ENCODE measurements at regions not wholly inside any gene's neighbourhood (a gene's known extent, or its start where the extent isn't known, plus 50 kb on each side); places are given as distances from the start of the nearest gene placed in this dataset.
"Not testable (repeated sequence)": the region's sequence is repeated elsewhere in the genome, so short reads cannot be mapped to it uniquely, and the experiment has no call there.

GRCh38 chr16:88263681-88264287 lies 119.0 kb upstream of the ZNF469 start:
- H3K4me2 ChIP-seq (ENCODE audit: insufficient read depth, low read length); intact Hi-C loops (cut with micrococcal nuclease); H3K27ac ChIP-seq (ENCODE audit: extremely low read depth, low read depth, low read length); ATAC-seq; H3K36me3 ChIP-seq (ENCODE audit: control insufficient read depth, insufficient read depth, low read length); H4K20me1 ChIP-seq (replicated peaks; ENCODE audit: control insufficient read depth, insufficient read depth, low read length); H3K4me3 ChIP-seq; CTCF ChIA-PET (ENCODE audit: low intra/inter-chr PET ratio); H2AFZ ChIP-seq (ENCODE audit: low read depth, low read length); H3K9ac ChIP-seq (ENCODE audit: insufficient read depth in 1 of 2, low read depth in 2 of 2, low read length in 2 of 2); H3K27me3 ChIP-seq (ENCODE audit: control insufficient read depth in 2 of 2, insufficient read depth in 2 of 2, low read length in 2 of 2); H3K9me3 ChIP-seq (replicated peaks; ENCODE audit: control insufficient read depth, insufficient read depth, low read depth, low read length); in situ Hi-C loops (cut with MboI); H3K79me2 ChIP-seq (ENCODE audit: control insufficient read depth, insufficient read depth, low read length); H3K9me1 ChIP-seq (ENCODE audit: control insufficient read depth, insufficient read depth, low read length); FAIRE-seq; BruUV-seq (replicated peaks); DNase-seq (ENCODE audit: extremely low read depth in 1 of 4, low spot score in 3 of 4): not testable (repeated sequence)
- H3K4me1 ChIP-seq (replicated peaks in 1 of 2; ENCODE audit: control insufficient read depth in 2 of 2, insufficient read depth in 2 of 2, low read length in 2 of 2): peaks cover 9 to 48% of the 10 kb centered on the region in 2 experiments; a peak in 4 of 5 replicates
- TF ChIP-seq, protein P1, sequence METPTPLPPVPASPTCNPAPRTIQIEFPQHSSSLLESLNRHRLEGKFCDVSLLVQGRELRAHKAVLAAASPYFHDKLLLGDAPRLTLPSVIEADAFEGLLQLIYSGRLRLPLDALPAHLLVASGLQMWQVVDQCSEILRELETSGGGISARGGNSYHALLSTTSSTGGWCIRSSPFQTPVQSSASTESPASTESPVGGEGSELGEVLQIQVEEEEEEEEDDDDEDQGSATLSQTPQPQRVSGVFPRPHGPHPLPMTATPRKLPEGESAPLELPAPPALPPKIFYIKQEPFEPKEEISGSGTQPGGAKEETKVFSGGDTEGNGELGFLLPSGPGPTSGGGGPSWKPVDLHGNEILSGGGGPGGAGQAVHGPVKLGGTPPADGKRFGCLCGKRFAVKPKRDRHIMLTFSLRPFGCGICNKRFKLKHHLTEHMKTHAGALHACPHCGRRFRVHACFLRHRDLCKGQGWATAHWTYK (CRISPR knock-in tag; IDR thresholded peaks at IDR 0.05): 0 out of 2 replicates have a peak, but pooled peaks have one; percentile 41
- TF ChIP-seq, protein P2, sequence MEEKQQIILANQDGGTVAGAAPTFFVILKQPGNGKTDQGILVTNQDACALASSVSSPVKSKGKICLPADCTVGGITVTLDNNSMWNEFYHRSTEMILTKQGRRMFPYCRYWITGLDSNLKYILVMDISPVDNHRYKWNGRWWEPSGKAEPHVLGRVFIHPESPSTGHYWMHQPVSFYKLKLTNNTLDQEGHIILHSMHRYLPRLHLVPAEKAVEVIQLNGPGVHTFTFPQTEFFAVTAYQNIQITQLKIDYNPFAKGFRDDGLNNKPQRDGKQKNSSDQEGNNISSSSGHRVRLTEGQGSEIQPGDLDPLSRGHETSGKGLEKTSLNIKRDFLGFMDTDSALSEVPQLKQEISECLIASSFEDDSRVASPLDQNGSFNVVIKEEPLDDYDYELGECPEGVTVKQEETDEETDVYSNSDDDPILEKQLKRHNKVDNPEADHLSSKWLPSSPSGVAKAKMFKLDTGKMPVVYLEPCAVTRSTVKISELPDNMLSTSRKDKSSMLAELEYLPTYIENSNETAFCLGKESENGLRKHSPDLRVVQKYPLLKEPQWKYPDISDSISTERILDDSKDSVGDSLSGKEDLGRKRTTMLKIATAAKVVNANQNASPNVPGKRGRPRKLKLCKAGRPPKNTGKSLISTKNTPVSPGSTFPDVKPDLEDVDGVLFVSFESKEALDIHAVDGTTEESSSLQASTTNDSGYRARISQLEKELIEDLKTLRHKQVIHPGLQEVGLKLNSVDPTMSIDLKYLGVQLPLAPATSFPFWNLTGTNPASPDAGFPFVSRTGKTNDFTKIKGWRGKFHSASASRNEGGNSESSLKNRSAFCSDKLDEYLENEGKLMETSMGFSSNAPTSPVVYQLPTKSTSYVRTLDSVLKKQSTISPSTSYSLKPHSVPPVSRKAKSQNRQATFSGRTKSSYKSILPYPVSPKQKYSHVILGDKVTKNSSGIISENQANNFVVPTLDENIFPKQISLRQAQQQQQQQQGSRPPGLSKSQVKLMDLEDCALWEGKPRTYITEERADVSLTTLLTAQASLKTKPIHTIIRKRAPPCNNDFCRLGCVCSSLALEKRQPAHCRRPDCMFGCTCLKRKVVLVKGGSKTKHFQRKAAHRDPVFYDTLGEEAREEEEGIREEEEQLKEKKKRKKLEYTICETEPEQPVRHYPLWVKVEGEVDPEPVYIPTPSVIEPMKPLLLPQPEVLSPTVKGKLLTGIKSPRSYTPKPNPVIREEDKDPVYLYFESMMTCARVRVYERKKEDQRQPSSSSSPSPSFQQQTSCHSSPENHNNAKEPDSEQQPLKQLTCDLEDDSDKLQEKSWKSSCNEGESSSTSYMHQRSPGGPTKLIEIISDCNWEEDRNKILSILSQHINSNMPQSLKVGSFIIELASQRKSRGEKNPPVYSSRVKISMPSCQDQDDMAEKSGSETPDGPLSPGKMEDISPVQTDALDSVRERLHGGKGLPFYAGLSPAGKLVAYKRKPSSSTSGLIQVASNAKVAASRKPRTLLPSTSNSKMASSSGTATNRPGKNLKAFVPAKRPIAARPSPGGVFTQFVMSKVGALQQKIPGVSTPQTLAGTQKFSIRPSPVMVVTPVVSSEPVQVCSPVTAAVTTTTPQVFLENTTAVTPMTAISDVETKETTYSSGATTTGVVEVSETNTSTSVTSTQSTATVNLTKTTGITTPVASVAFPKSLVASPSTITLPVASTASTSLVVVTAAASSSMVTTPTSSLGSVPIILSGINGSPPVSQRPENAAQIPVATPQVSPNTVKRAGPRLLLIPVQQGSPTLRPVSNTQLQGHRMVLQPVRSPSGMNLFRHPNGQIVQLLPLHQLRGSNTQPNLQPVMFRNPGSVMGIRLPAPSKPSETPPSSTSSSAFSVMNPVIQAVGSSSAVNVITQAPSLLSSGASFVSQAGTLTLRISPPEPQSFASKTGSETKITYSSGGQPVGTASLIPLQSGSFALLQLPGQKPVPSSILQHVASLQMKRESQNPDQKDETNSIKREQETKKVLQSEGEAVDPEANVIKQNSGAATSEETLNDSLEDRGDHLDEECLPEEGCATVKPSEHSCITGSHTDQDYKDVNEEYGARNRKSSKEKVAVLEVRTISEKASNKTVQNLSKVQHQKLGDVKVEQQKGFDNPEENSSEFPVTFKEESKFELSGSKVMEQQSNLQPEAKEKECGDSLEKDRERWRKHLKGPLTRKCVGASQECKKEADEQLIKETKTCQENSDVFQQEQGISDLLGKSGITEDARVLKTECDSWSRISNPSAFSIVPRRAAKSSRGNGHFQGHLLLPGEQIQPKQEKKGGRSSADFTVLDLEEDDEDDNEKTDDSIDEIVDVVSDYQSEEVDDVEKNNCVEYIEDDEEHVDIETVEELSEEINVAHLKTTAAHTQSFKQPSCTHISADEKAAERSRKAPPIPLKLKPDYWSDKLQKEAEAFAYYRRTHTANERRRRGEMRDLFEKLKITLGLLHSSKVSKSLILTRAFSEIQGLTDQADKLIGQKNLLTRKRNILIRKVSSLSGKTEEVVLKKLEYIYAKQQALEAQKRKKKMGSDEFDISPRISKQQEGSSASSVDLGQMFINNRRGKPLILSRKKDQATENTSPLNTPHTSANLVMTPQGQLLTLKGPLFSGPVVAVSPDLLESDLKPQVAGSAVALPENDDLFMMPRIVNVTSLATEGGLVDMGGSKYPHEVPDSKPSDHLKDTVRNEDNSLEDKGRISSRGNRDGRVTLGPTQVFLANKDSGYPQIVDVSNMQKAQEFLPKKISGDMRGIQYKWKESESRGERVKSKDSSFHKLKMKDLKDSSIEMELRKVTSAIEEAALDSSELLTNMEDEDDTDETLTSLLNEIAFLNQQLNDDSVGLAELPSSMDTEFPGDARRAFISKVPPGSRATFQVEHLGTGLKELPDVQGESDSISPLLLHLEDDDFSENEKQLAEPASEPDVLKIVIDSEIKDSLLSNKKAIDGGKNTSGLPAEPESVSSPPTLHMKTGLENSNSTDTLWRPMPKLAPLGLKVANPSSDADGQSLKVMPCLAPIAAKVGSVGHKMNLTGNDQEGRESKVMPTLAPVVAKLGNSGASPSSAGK (IDR thresholded peaks at IDR 0.05): 0 out of 2 replicates have a peak, but pooled peaks have one; percentile 15
- POLR2A ChIA-PET: interaction anchor here (0.5 kb wide), 1 partner anchor 92 kb away, joined by 3 read pairs; no protein-coding TSS in a partner anchor
- 63% methylated on average over 10 of the region's 17 CpGs for WGBS (ENCODE audit: insufficient coverage, low coverage, missing lambda C conversion rate)

Data from K562 (cell line).